Skeletal muscle cell (primary cell): ENCODE measurements at regions not wholly inside any gene's neighbourhood (a gene's known extent, or its start where the extent isn't known, plus 50 kb on each side); places are given as distances from the start of the nearest gene placed in this dataset.
"Not testable (repeated sequence)": the region's sequence is repeated elsewhere in the genome, so short reads cannot be mapped to it uniquely, and the experiment has no call there.

Source experiments
- DNase-seq: peaks from one replicate; pipeline ENCODE4 v3.0.0-alpha.2; 2010; ENCODE audit warnings: low read depth
- H3K4me3 ChIP-seq: 2 replicates; pipeline ENCODE4 v1.5.1; 2011; ENCODE audit warnings: low read depth, mild to moderate bottlenecking, control low read depth, low read length, moderate library complexity

DNA sequence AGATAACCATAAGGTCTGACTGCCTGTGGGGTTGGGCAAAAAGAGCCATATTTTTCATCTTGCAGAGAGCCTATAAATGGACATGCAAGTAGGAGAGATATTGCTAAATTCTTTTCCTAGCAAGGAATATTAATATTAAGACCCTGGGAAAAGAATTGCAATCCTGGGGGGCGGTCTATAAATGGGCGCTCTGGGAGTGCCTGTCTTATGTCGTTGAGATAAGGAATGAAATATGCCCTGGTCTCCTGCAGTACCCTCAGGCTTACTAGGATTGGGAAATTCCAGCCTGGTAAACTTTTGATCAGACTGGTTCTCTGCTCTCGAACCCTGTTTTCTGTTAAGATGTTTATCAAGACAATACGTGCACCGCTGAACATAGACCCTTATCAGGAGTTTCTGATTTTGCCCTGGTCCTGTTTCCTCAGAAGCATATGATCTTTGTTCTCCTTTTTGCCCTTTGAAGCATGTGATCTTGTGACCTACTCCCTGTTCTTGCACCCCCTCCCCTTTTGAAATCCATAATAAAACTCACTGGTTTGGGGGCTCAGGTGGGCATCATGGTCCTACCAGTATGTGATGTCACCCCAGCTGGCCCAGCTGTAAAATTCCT is 1458.3 kb downstream of the PCDH9 start:
- not testable (repeated sequence) for DNase-seq, H3K4me3 ChIP-seq

DNA sequence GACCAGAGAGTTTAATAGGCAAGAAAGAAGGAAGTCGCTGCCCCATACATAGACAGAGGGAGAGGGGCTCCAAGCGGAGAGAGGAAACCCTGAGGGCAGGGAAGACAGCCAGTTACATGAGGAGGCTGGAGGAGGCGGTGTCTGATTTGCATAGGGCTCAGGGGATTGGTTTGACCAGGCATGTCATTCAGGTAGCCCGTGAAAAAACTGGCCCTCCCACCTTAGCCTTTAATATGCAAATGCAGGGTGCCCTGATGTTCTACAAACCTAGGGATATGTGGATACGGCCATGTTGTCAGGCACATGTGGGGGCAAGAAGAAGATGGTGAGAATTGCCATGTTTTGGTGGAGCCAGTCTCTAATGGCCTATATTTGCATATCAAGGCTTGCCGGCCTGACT is 1461.6 kb downstream of the PCDH9 start:
- H3K4me3 ChIP-seq: no peak overlapping the region

GRCh38 chr13:65763811-65764210 is 1466.3 kb downstream of the PCDH9 start:
- DNase-seq: no peak
- no peak overlapping the region for H3K4me3 ChIP-seq

More for the DNA sequence above, 1461.6 kb downstream of the PCDH9 start:
- DNase-seq: no peak

GRCh38 chr13:65762012-65762411 is 1468.1 kb downstream of the PCDH9 start:
- no peak overlapping the region for H3K4me3 ChIP-seq
- DNase-seq: no peak

- no peak for DNase-seq
- H3K4me3 ChIP-seq: no peak overlapping the region
Measured at GRCh38 chr13:65756071-65756671, 1474.0 kb downstream of the PCDH9 start.

DNA sequence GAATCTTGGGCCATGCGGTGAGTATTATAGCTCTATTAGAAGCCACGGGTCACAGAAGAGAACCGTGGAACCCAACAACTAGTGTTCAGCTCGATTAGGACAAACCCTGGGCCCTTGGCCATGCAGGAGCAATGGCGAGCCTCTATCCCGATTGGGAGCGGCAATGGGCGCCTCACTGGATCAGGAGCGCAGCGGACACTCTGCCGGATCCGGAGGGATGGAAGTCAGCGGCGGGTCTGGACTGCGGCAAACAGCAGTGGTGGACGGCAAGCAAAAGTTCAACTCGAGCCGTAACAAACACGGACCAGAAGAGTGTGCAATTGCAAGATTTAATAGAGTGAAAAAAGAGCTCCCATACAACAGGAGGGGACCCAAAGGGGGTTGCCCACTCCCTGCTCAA is 1481.9 kb downstream of the PCDH9 start:
- no peak for DNase-seq
- no peak overlapping the region for H3K4me3 ChIP-seq

DNA sequence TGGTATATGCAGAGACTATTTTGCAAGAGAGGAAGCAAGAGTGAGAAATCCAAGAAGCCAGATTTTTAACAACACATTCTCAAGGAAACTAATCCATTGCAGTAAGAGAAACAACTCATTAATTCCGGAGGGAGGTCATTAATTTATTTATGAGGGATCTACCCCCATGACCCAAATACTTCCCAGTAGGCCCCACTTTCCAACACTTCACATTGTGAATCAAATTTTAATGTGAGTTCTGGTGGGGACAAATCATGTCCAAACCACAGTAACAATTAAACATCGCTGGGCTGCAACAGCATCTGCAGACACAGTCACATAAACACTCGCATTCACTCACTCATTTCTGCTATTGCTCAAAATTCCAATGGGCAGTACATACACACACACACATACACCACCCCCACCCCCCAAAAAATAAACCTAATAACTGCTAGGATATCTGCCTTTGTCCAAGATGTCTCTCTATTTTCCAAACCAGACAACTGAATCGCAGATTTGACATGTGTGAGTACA is 1483.7 kb downstream of the PCDH9 start:
- no peak overlapping the region for H3K4me3 ChIP-seq
- no peak for DNase-seq

DNA sequence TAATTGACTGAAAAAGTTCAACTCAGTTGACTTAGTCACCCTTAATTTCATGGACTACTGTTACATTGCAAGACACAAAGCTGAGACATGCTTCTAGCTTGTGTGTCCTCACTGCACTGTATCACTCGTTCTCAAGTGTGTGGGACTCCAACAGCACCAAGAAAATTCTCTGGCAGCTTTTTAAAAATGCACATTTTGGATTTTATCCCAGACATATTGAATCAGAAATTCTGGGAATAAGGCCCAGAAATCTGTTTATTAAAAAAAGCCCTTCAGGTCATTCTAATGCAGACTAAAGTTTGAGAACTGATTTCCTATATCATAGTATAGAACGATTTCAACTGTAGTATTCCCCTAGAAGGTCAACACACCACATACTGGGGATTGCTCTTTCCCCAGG is 1485.3 kb downstream of the PCDH9 start:
- no peak overlapping the region for H3K4me3 ChIP-seq
- peak; percentile 19 for DNase-seq

DNA sequence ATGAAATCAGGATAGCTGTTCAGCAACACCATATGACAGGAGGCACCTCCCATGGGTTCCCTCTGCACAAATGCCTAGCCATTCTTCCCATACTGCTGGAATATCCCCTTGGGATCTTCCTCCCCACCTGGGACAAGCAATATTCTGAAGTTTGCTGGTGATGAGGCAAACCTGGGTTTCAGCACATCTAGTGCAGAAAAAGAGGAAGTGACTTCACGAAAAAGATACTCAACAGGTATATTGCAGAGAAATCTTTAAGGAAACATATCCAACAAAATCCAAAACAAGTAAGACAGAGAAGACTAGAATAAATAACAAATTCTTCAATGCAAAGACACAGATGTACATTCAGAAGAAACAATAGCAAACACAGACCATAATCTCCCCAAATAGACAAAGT is 1497.0 kb downstream of the PCDH9 start:
- H3K4me3 ChIP-seq: no peak overlapping the region
- DNase-seq: no peak

GRCh38 chr13:65727070-65727469 is 1503.1 kb downstream of the PCDH9 start:
- H3K4me3 ChIP-seq: no peak overlapping the region
- DNase-seq: no peak

- H3K4me3 ChIP-seq: no peak overlapping the region
- DNase-seq: peak; percentile 5
Measured at GRCh38 chr13:65725006-65725405, 1505.1 kb downstream of the PCDH9 start.

DNA sequence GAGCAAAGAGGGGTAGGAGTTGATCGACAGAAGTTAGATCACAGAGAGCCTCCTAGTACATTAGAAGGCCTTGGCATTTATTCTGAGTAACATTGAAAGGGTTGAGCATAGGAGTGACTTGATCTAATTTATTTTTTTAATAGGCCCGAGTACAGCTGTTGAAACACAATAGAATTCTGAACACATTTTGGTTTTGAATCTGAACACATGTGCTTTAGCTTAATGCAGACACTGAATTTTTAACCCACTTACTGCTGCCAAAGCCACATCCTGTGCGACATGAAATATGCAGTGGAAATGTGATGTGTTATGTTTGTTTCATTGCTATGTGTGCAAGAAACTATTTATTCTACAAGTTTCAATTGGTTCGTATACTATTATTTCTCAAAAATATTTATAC is 1505.9 kb downstream of the PCDH9 start:
- no peak overlapping the region for H3K4me3 ChIP-seq
- DNase-seq: peak; percentile 55

GRCh38 chr13:65722506-65722905 is 1507.6 kb downstream of the PCDH9 start:
- H3K4me3 ChIP-seq: no peak overlapping the region

GRCh38 chr13:65719831-65720230 is 1510.3 kb downstream of the PCDH9 start:
- DNase-seq: no peak
- H3K4me3 ChIP-seq: no peak overlapping the region

More at GRCh38 chr13:65722506-65722905, 1507.6 kb downstream of the PCDH9 start:
- DNase-seq: no peak

DNA sequence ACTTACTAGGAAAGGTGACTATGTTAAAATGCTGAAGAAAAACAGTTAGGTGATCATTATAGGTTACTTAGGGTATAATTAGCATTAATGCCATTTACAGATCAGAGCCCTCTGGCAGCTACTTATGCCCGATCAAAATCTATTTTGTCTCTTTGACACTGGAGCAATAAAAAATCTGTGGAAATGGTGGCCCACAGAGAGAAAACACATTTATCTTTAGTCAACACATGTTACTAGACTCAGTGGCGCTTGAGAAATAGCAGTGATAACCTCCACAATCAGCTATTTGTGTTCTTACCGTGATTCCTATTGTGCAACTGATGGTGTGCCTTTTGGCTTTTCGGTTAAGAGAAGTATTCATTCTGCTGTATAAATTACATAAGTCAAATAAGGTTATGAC is 1519.6 kb downstream of the PCDH9 start:
- H3K4me3 ChIP-seq: no peak overlapping the region
- no peak for DNase-seq

GRCh38 chr13:65697843-65698242 is 1532.3 kb downstream of the PCDH9 start:
- DNase-seq: no peak
- H3K4me3 ChIP-seq: no peak overlapping the region

- DNase-seq: peak; percentile 69
- H3K4me3 ChIP-seq: no peak overlapping the region
Measured at GRCh38 chr13:65679240-65679639, 1550.9 kb downstream of the PCDH9 start.

DNA sequence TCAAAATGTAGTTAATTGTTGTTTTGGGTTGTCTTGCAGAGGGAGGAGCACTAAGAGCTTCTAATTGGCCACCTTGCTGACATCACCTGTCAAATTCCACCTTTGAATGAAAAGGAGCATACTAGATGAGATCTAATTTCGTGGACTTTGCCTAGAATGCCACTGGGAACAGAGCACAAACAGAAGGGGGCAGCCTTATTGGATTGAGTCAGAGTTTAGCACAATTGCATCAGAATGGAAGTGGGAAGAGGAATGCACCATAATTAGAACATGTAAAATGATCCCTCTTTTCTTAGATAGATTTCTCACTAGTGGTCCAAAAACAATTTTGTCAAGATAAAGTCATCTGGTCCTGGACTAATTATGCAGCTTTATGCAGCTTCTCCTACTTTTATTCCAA is 1552.2 kb downstream of the PCDH9 start:
- H3K4me3 ChIP-seq: no peak overlapping the region
- peak; percentile 15 for DNase-seq

DNA sequence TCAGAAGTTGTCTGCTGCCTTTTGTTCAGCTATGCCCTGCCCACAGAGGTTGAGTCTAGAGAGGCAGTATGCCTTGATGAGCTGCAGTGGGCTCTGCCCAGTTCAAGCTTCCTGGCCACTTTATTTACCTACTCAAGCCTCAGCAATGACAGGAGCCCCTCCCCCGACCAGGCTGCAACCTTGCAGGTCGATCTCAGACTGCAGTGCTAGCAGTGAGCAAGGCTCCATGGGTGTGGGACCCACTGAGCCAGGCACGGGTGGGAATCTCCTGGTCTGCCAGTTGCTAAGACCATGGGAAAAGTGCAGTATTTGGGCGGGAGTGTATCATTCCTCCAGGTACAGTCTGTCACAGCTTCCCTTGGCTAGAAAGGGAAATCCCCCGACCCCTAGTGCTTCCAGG is 1554.8 kb downstream of the PCDH9 start:
- not testable (repeated sequence) for DNase-seq, H3K4me3 ChIP-seq

GRCh38 chr13:65670014-65670625 is 1560.0 kb downstream of the PCDH9 start:
- no peak for DNase-seq
- H3K4me3 ChIP-seq: no peak overlapping the region

- H3K4me3 ChIP-seq: no peak overlapping the region
Measured at GRCh38 chr13:65660731-65661130, 1569.4 kb downstream of the PCDH9 start.

More at GRCh38 chr13:65660731-65661130, 1569.4 kb downstream of the PCDH9 start:
- no peak for DNase-seq
